PC-3 (cell line): ENCODE measurements at regions not wholly inside any gene's neighbourhood (a gene's known extent, or its start where the extent isn't known, plus 50 kb on each side); places are given as distances from the start of the nearest gene placed in this dataset.

Experiments used
- ATAC-seq: fragments of 200-7000 bp; cut with Tn5 transposase; 2 replicates; pipeline ENCODE4 v1.9.1; 2020; ENCODE audit warnings: mild to moderate bottlenecking, moderate library complexity
- BruUV-seq: library from RNA; stranded (reverse); fragments of 400-500 nt; replicated peaks from 2 replicates; lab custom pipeline; 2021; lab: Mats Ljungman, UMichigan
- CTCF ChIA-PET: fragments of 300-600 bp; sonication (Branson Sonifier 250); formaldehyde crosslinking; loops from one replicate; lab custom pipeline; 2022; ENCODE audit warnings: antibody characterized with exemption; lab: Charles Lee
- POLR2A ChIA-PET: fragments of 300-600 bp; sonication (Branson Sonifier 250); formaldehyde crosslinking; loops from one replicate; lab custom pipeline; 2022; ENCODE audit warnings: antibody characterized with exemption; ENCODE audit not compliant: unreplicated experiment; lab: Charles Lee
- DNase-seq: peaks from one replicate; pipeline ENCODE4 v3.0.0-alpha.2; 2015
- H2AFZ ChIP-seq: fragments of 300-600 bp; sonication (generic); 2 replicates; pipeline ENCODE4 v1.6.0; 2016; ENCODE audit warnings: antibody characterized with exemption, low read length
- H3F3A ChIP-seq: fragments of 300-600 bp; sonication (generic); one replicate; pipeline ENCODE4 v1.6.0; 2017; ENCODE audit warnings: antibody characterized with exemption, low read length, control low read depth, mild to moderate bottlenecking; ENCODE audit not compliant: unreplicated experiment
- H3K27ac ChIP-seq: fragments of 300-600 bp; sonication (generic); 2 replicates; pipeline ENCODE4 v1.5.1; 2016; ENCODE audit warnings: mild to moderate bottlenecking, low read length
- H3K27me3 ChIP-seq: fragments of 300-600 bp; sonication (generic); 2 replicates; pipeline ENCODE4 v1.6.1; 2016; ENCODE audit warnings: low read length, mixed read lengths
- H3K36me3 ChIP-seq: fragments of 300-600 bp; sonication (generic); 2 replicates; pipeline ENCODE4 v1.6.1; 2016; ENCODE audit warnings: low read depth, mixed run types, low read length, mixed read lengths
- H3K4me1 ChIP-seq: fragments of 300-600 bp; sonication (generic); 2 replicates; pipeline ENCODE4 v1.5.1; 2016; ENCODE audit warnings: low read length; ENCODE audit not compliant: insufficient read depth
- H3K4me2 ChIP-seq: fragments of 300-600 bp; sonication (generic); 2 replicates; pipeline ENCODE4 v1.6.0; 2016; ENCODE audit warnings: low read length
- H3K4me3 ChIP-seq: fragments of 300-600 bp; sonication (generic); 2 replicates; pipeline ENCODE4 v1.5.1; 2016; ENCODE audit warnings: mild to moderate bottlenecking, low read length, mixed read lengths
- H3K79me2 ChIP-seq: fragments of 300-600 bp; sonication (generic); 2 replicates; pipeline ENCODE4 v1.6.1; 2017; ENCODE audit warnings: low read length, mixed read lengths
- H3K9ac ChIP-seq: fragments of 300-600 bp; sonication (generic); 2 replicates; pipeline ENCODE4 v1.6.0; 2016; ENCODE audit warnings: mild to moderate bottlenecking, low read length
- H3K9me2 ChIP-seq: fragments of 300-600 bp; sonication (generic); replicated peaks from 2 replicates; pipeline ENCODE4 v1.6.1; 2016; ENCODE audit warnings: mixed run types, low read length, mixed read lengths
- H3K9me3 ChIP-seq: fragments of 300-600 bp; sonication (generic); 2 replicates; pipeline ENCODE4 v1.6.1; 2016; ENCODE audit warnings: low read length, mixed read lengths
- H4K20me1 ChIP-seq: fragments of 300-600 bp; sonication (generic); 2 replicates; pipeline ENCODE4 v1.6.1; 2016; ENCODE audit warnings: low read length, mixed read lengths
- CTCF ChIP-seq: fragments of 300-600 bp; sonication (generic); conservative IDR thresholded peaks from 2 replicates; pipeline ENCODE4 v1.5.1; 2017; ENCODE audit warnings: antibody characterized with exemption, low read depth, mild to moderate bottlenecking, low read length
- EZH2 ChIP-seq: fragments of 300-600 bp; sonication (generic); IDR thresholded peaks from one replicate; pipeline ENCODE4 v1.6.1; 2017; ENCODE audit warnings: antibody characterized with exemption, mild to moderate bottlenecking, low read length; ENCODE audit not compliant: unreplicated experiment
- EZH2phosphoT487 ChIP-seq: fragments of 300-600 bp; sonication (generic); IDR thresholded peaks from 2 replicates; pipeline ENCODE4 v1.6.1; 2018; ENCODE audit warnings: mild to moderate bottlenecking, antibody characterized with exemption, low read length, borderline replicate concordance
- intact Hi-C: fragments of 100-400 bp; cut with micrococcal nuclease; formaldehyde crosslinking; loops from 2 replicates; pipeline ENCODE4 v1.9.0; 2023

DNA sequence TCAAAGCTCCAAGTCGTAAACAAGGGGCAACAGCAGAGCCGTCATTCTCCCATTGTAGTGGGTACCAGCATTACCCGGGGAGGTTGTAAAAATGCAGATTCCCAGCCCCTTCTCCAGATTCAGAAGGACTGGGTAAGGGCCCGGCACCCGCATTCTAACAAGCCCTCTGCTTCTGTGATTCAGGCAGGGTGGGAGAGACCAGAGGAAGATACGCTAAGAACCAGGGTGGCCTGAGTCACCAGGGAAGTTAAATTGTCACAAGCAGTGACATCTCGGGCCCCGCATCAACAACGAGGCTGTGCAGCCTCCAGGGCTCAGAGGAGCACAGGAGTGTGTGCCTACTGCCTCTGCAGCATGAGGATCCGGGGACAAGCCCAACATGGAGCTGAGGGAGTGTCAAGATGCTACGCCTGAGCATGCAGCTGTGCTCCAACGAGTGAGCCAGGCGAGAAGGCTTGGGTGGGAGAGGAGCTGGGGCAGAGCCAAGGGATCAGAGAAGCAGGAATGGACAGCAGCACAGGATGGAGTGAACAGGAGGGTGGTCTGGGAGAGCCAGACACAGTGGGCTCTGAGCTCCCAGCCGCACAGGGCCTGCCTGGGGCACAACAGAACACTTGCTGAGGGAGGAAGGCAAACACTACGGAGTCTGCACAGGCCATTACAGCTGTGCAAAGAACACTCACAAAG, 68.5 kb downstream of the CPN2 start:
- CTCF ChIA-PET = no interaction called here
- Histone ChIP-seq H3K4me1 (peaks cover 6% of the 10 kb centered on the region; the same call in 1 of the 2 replicates), H3K9me3 (no peaks in the 10 kb centered on the region), H3K9ac (no peak overlapping the region), H3K9me2 (no peaks in the 10 kb centered on the region), H3K27ac (no peak overlapping the region), H3F3A (no peaks in the 10 kb centered on the region), H3K27me3 (no peaks in the 10 kb centered on the region), H2AFZ (no peak overlapping the region), H3K36me3 (no peaks in the 10 kb centered on the region), H3K4me2 (no peak overlapping the region), H3K79me2 (no peaks in the 10 kb centered on the region), H4K20me1 (no peaks in the 10 kb centered on the region), H3K4me3 (no peak overlapping the region)
- ATAC-seq (no peak), DNase-seq (no peak)
- intact Hi-C loops = no loop called here
- POLR2A ChIA-PET = no interaction called here
- TF ChIP-seq CTCF = no peak
- TF ChIP-seq EZH2 = no peak
- TF ChIP-seq EZH2phosphoT487 = no peak
- BruUV-seq = no TSS peak

DNA sequence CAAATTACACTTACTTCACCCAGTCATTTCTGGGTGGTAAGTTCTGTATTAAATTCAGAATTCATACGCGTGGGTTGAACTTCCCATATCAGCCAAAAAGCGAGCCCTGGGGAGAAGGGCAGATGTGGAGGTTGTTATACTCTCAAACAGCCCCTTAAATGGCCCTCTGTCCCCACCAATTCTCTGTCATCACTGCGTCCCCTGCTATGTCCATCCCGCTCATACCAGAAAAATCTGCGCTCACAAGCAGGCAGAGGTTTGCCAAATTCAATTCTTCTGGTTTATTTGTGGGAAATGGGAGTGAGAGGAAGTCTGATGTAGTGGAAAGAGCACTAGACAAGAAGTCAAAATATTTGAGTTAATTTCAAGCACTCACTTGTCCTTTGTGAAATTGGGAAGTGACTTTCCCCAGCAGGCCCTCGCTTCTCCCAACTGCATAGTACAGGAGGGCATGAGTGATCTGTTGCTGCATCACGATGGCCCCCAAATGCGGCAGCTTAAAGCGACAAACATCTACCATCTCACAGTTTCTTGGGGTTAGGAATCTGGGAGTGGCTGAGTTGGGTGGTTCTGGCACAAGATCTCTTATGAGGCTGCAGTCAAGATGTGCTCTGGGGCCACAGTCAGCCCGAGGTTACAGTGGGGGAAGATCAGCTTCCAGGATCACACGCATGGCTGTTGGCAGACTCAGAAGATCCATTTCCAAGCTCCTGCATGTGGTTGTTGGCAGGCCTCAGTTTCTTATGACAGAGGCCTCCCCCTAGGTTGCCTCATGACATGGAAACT, 67.7 kb downstream of the CPN2 start:
- ChIA-PET CTCF (no interaction called here), POLR2A (no interaction called here)
- BruUV-seq = no TSS peak

More for the DNA sequence above, 67.7 kb downstream of the CPN2 start:
- no peak overlapping the region for H3K9ac ChIP-seq
- no peak for ATAC-seq
- intact Hi-C loops = no loop called here
- H3K79me2 ChIP-seq = no peaks in the 10 kb centered on the region
- H4K20me1 ChIP-seq = no peaks in the 10 kb centered on the region
- no peak overlapping the region for H3K4me2 ChIP-seq
- no peak overlapping the region for H3K4me3 ChIP-seq
- no peaks in the 10 kb centered on the region for H3K9me2 ChIP-seq
- H3K9me3 ChIP-seq = no peaks in the 10 kb centered on the region
- DNase-seq = no peak
- H3F3A ChIP-seq = no peaks in the 10 kb centered on the region
- no peaks in the 10 kb centered on the region for H3K36me3 ChIP-seq
- no peaks in the 10 kb centered on the region for H3K27me3 ChIP-seq
- H3K27ac ChIP-seq = no peak overlapping the region
- TF ChIP-seq EZH2 = no peak
- TF ChIP-seq CTCF = no peak
- no peak for TF ChIP-seq EZH2phosphoT487
- peaks cover 6% of the 10 kb centered on the region; the same call in 1 of the 2 replicates for H3K4me1 ChIP-seq
- H2AFZ ChIP-seq = no peak overlapping the region
